OCI-LY7 (cell line): ENCODE measurements at regions not wholly inside any gene's neighbourhood (a gene's known extent, or its start where the extent isn't known, plus 50 kb on each side); places are given as distances from the start of the nearest gene placed in this dataset.
"Not testable (repeated sequence)": the region's sequence is repeated elsewhere in the genome, so short reads cannot be mapped to it uniquely, and the experiment has no call there.

Experiments
- CTCF ChIP-seq: fragments of 200-600 bp; sonication (generic); conservative IDR thresholded peaks from 2 replicates; pipeline ENCODE4 v1.5.1; 2014; ENCODE audit warnings: mild to moderate bottlenecking, antibody characterized with exemption, low read length, moderate library complexity, mixed read lengths
- EZH2phosphoT487 ChIP-seq: fragments of 200-600 bp; sonication (generic); IDR thresholded peaks from 2 replicates; pipeline ENCODE4 v1.6.1; 2018; ENCODE audit warnings: low read depth, borderline replicate concordance, mild to moderate bottlenecking, mixed run types, antibody characterized with exemption, low read length, moderate library complexity, mixed read lengths

- not testable (repeated sequence) for TF ChIP-seq CTCF, EZH2phosphoT487
These were observed 71.6 kb downstream of the ELAPOR2 start for GRCh38 chr7:86987834-86988233.
